Duodenal mucosa (tissue), 2 donors: ENCODE measurements at regions not wholly inside any gene's neighbourhood (a gene's known extent, or its start where the extent isn't known, plus 50 kb on each side); places are given as distances from the start of the nearest gene placed in this dataset.
"Not testable (repeated sequence)": the region's sequence is repeated elsewhere in the genome, so short reads cannot be mapped to it uniquely, and the experiment has no call there.

Source experiments
- H3K27ac ChIP-seq: one replicate; pipeline ENCODE4 v1.7.0; 2013; ENCODE audit warnings: low read depth, low read length
- H3K27me3 ChIP-seq, 2 donors: one replicate each; pipeline ENCODE4 v1.7.0; 2013; ENCODE audit warnings: low read length in 2 of 2, control low read depth in 1 of 2; ENCODE audit not compliant: insufficient read depth in 2 of 2, control insufficient read depth in 1 of 2
- H3K36me3 ChIP-seq, 2 donors: one replicate each; pipeline ENCODE4 v1.7.0; 2013; ENCODE audit warnings: low read length in 2 of 2, control low read depth in 1 of 2; ENCODE audit not compliant: insufficient read depth in 2 of 2, control insufficient read depth in 1 of 2
- H3K4me1 ChIP-seq, 2 donors: one replicate each; pipeline ENCODE4 v1.7.0; 2013; ENCODE audit warnings: low read length in 2 of 2, control low read depth in 1 of 2; ENCODE audit not compliant: insufficient read depth in 2 of 2, control insufficient read depth in 1 of 2
- H3K4me3 ChIP-seq, 2 donors: one replicate each; pipeline ENCODE4 v1.7.0; 2013; ENCODE audit warnings: low read length in 2 of 2, low read depth in 1 of 2
- H3K9ac ChIP-seq, 2 donors: one replicate each; pipeline ENCODE4 v1.7.0; 2013; ENCODE audit warnings: low read length in 2 of 2, low read depth in 1 of 2
- H3K9me3 ChIP-seq, 2 donors: one replicate each; pipeline ENCODE4 v1.7.0; 2013; ENCODE audit warnings: low read length in 2 of 2, control low read depth in 1 of 2; ENCODE audit not compliant: control insufficient read depth in 1 of 2

- Histone ChIP-seq H3K9ac (no peak overlapping the region), H3K4me1 (no peaks in the 10 kb centered on the region), H3K27ac (no peak overlapping the region), H3K9me3 (no peaks in the 10 kb centered on the region), H3K27me3 (no peaks in the 10 kb centered on the region), H3K4me3 (no peak overlapping the region), H3K36me3 (no peaks in the 10 kb centered on the region)
Observed at GRCh38 chr5:145429170-145429569, 406.0 kb downstream of the PRELID2 start.

GRCh38 chr5:145408048-145408341, 427.1 kb downstream of the PRELID2 start:
- no peaks in the 10 kb centered on the region for H3K4me1 ChIP-seq
- H3K9ac ChIP-seq, result no peak overlapping the region
- no peak overlapping the region for H3K4me3 ChIP-seq
- peaks cover 29 to 33% of the 10 kb centered on the region in 2 donors for H3K9me3 ChIP-seq
- H3K27ac ChIP-seq, result no peak overlapping the region
- no peaks in the 10 kb centered on the region for H3K36me3 ChIP-seq
- H3K27me3 ChIP-seq, result no peaks in the 10 kb centered on the region

GRCh38 chr5:145407300-145408047, 427.7 kb downstream of the PRELID2 start:
- Histone ChIP-seq H3K4me1 (no peaks in the 10 kb centered on the region), H3K9ac (no peak overlapping the region), H3K27me3 (no peaks in the 10 kb centered on the region), H3K4me3 (peak overlapping the region in 1 of 2 donors; percentile 3), H3K27ac (no peak overlapping the region), H3K36me3 (no peaks in the 10 kb centered on the region), H3K9me3 (peaks cover 25 to 29% of the 10 kb centered on the region in 2 donors)

GRCh38 chr5:145403992-145404391, 431.1 kb downstream of the PRELID2 start:
- no peaks in the 10 kb centered on the region for H3K27me3 ChIP-seq

GRCh38 chr5:145396888-145397287, 438.3 kb downstream of the PRELID2 start:
- Histone ChIP-seq H3K4me1 (no peaks in the 10 kb centered on the region), H3K27me3 (no peaks in the 10 kb centered on the region), H3K27ac (no peak overlapping the region), H3K9me3 (no peaks in the 10 kb centered on the region), H3K4me3 (no peak overlapping the region), H3K36me3 (no peaks in the 10 kb centered on the region), H3K9ac (no peak overlapping the region)

More at GRCh38 chr5:145403992-145404391, 431.1 kb downstream of the PRELID2 start:
- Histone ChIP-seq H3K4me3 (no peak overlapping the region), H3K9me3 (peaks cover 10 to 12% of the 10 kb centered on the region in 2 donors), H3K9ac (no peak overlapping the region), H3K27ac (no peak overlapping the region), H3K4me1 (no peaks in the 10 kb centered on the region), H3K36me3 (no peaks in the 10 kb centered on the region)

- H3K36me3 ChIP-seq, H3K27ac ChIP-seq, H3K4me3 ChIP-seq, H3K27me3 ChIP-seq, H3K4me1 ChIP-seq, H3K9ac ChIP-seq, H3K9me3 ChIP-seq: not testable (repeated sequence)
Observed at GRCh38 chr5:145395151-145395550, 440.0 kb downstream of the PRELID2 start.

GRCh38 chr5:145393426-145393825, 441.7 kb downstream of the PRELID2 start:
- Histone ChIP-seq H3K36me3 (no peaks in the 10 kb centered on the region), H3K4me1 (no peaks in the 10 kb centered on the region), H3K27ac (no peak overlapping the region), H3K9ac (no peak overlapping the region), H3K9me3 (peaks cover 0 to 3% of the 10 kb centered on the region in 2 donors), H3K4me3 (no peak overlapping the region), H3K27me3 (no peaks in the 10 kb centered on the region)

- Histone ChIP-seq H3K9ac (no peak overlapping the region), H3K27me3 (no peaks in the 10 kb centered on the region), H3K4me1 (no peaks in the 10 kb centered on the region), H3K27ac (no peak overlapping the region), H3K36me3 (no peaks in the 10 kb centered on the region), H3K4me3 (no peak overlapping the region), H3K9me3 (peaks cover 0 to 3% of the 10 kb centered on the region in 2 donors)
Observed at GRCh38 chr5:145389047-145389446, 446.1 kb downstream of the PRELID2 start.

GRCh38 chr5:145385276-145385675, 449.9 kb downstream of the PRELID2 start:
- no peak overlapping the region for H3K4me3 ChIP-seq
- H3K27me3 ChIP-seq, result no peaks in the 10 kb centered on the region
- no peak overlapping the region for H3K9ac ChIP-seq
- H3K9me3 ChIP-seq, result peaks cover 0 to 3% of the 10 kb centered on the region in 2 donors
- no peaks in the 10 kb centered on the region for H3K36me3 ChIP-seq
- no peak overlapping the region for H3K27ac ChIP-seq
- no peaks in the 10 kb centered on the region for H3K4me1 ChIP-seq

GRCh38 chr5:145378226-145378625, 456.9 kb downstream of the PRELID2 start:
- Histone ChIP-seq H3K27me3 (no peaks in the 10 kb centered on the region), H3K27ac (no peak overlapping the region), H3K4me3 (no peak overlapping the region), H3K36me3 (peaks cover 0 to 5% of the 10 kb centered on the region in 2 donors), H3K4me1 (no peaks in the 10 kb centered on the region), H3K9me3 (peaks cover 29 to 31% of the 10 kb centered on the region in 2 donors), H3K9ac (no peak overlapping the region)
